CD8-positive, alpha-beta memory T cell (primary cell): ENCODE measurements at regions not wholly inside any gene's neighbourhood (a gene's known extent, or its start where the extent isn't known, plus 50 kb on each side); places are given as distances from the start of the nearest gene placed in this dataset.
"Not testable (repeated sequence)": the region's sequence is repeated elsewhere in the genome, so short reads cannot be mapped to it uniquely, and the experiment has no call there.

Source experiments
- CTCF ChIA-PET: fragments of 350-600 bp; sonication (Branson Sonifier 250); formaldehyde crosslinking; loops from one replicate; lab custom pipeline; 2021; ENCODE audit warnings: antibody characterized with exemption; lab: Charles Lee
- POLR2A ChIA-PET: fragments of 350-600 bp; sonication (Branson Sonifier 250); formaldehyde crosslinking; loops from one replicate; lab custom pipeline; 2021; ENCODE audit warnings: antibody characterized with exemption; lab: Charles Lee
- DNase-seq, 5 donors: peaks; one replicate each; pipeline versions ENCODE4 v3.0.0 to v3.0.0-alpha.2; 2020 to 2022; ENCODE audit warnings: mixed read lengths in 1 of 5
- H3K27ac ChIP-seq: one replicate; pipeline ENCODE4 v1.7.0; 2013; ENCODE audit warnings: low read depth, mild to moderate bottlenecking, low read length, moderate library complexity
- H3K27me3 ChIP-seq: 2 replicates; pipeline ENCODE4 v1.7.0; 2013; ENCODE audit warnings: low read length, mild to moderate bottlenecking; ENCODE audit not compliant: insufficient read depth, poor library complexity, severe bottlenecking
- H3K36me3 ChIP-seq: 2 replicates; pipeline ENCODE4 v1.7.0; 2013; ENCODE audit warnings: mild to moderate bottlenecking, low read length, moderate library complexity; ENCODE audit not compliant: insufficient read depth
- H3K4me1 ChIP-seq: 2 replicates; pipeline ENCODE4 v1.7.0; 2013; ENCODE audit warnings: mild to moderate bottlenecking, low read length, moderate library complexity; ENCODE audit not compliant: insufficient read depth
- H3K4me3 ChIP-seq: 2 replicates; pipeline ENCODE4 v1.7.0; 2013; ENCODE audit warnings: mild to moderate bottlenecking, low read length
- H3K9me3 ChIP-seq: 2 replicates; pipeline ENCODE4 v1.7.0; 2013; ENCODE audit warnings: mild to moderate bottlenecking, low read length
- H3K27ac Mint-ChIP-seq, 8 donors: one replicate each; pipeline ENCODE4 v1.8.0; 2020 to 2021; ENCODE audit warnings: mixed read lengths in 8 of 8, mild to moderate bottlenecking in 6 of 8, inconsistent platforms in 3 of 8, moderate library complexity in 3 of 8
- H3K27me3 Mint-ChIP-seq, 2 donors: one replicate each; pipeline ENCODE4 v1.8.0; 2020 to 2021; ENCODE audit warnings: mixed read lengths in 2 of 2, mild to moderate bottlenecking in 1 of 2, moderate library complexity in 1 of 2
- H3K36me3 Mint-ChIP-seq, 3 donors: one replicate each; pipeline ENCODE4 v1.8.0; 2020 to 2021; ENCODE audit warnings: mixed read lengths in 3 of 3, inconsistent platforms in 1 of 3, mild to moderate bottlenecking in 1 of 3
- H3K4me1 Mint-ChIP-seq, 3 donors: one replicate each; pipeline ENCODE4 v1.8.0; 2020 to 2021; ENCODE audit warnings: mixed read lengths in 3 of 3, inconsistent platforms in 1 of 3, mild to moderate bottlenecking in 1 of 3
- H3K4me3 Mint-ChIP-seq, 7 donors: one replicate each; pipeline ENCODE4 v1.8.0; 2020 to 2021; ENCODE audit warnings: mixed read lengths in 7 of 7, mild to moderate bottlenecking in 6 of 7, moderate library complexity in 4 of 7, inconsistent platforms in 2 of 7
- H3K9me3 Mint-ChIP-seq, 5 donors: one replicate each; pipeline ENCODE4 v1.8.0; 2020 to 2022; ENCODE audit warnings: mixed read lengths in 5 of 5, mild to moderate bottlenecking in 3 of 5, moderate library complexity in 2 of 5, inconsistent platforms in 1 of 5

- CTCF ChIA-PET = interaction anchor here (0.8 to 1.1 kb wide), 2 partner anchors 9 to 12 kb away, joined by 3 to 4 read pairs; no protein-coding TSS in a partner anchor
- Histone ChIP-seq H3K27me3 (no peaks in the 10 kb centered on the region), H3K36me3 (no peaks in the 10 kb centered on the region), H3K9me3 (no peaks in the 10 kb centered on the region), H3K4me3 (no peak overlapping the region), H3K4me1 (peaks cover 8% of the 10 kb centered on the region), H3K27ac (no peak overlapping the region)
- Mint-ChIP-seq H3K4me1 (peaks cover 10 to 18% (median 14%) of the 10 kb centered on the region in 3 donors), H3K36me3 (no peaks in the 10 kb centered on the region), H3K27me3 (peaks cover 2 to 6% of the 10 kb centered on the region in 2 donors), H3K9me3 (peaks cover 0 to 5% (median 0%) of the 10 kb centered on the region in 5 donors), H3K27ac (no peak overlapping the region), H3K4me3 (no peak overlapping the region)
- POLR2A ChIA-PET = no interaction called here
- DNase-seq = no peak
These were observed 220.5 kb downstream of the KLF6 start for GRCh38 chr10:3564346-3565002.

GRCh38 chr10:3563298-3563697 lies 221.7 kb downstream of the KLF6 start:
- Histone ChIP-seq H3K4me3 (no peak overlapping the region), H3K4me1 (peaks cover 8% of the 10 kb centered on the region), H3K27ac (no peak overlapping the region), H3K9me3 (no peaks in the 10 kb centered on the region), H3K36me3 (no peaks in the 10 kb centered on the region), H3K27me3 (no peaks in the 10 kb centered on the region)
- no peak overlapping the region for H3K4me3 Mint-ChIP-seq
- ChIA-PET CTCF (interaction anchor here (0.6 kb wide), 2 partner anchors 194 to 1283 kb away, joined by 3 read pairs; no protein-coding TSS in a partner anchor), POLR2A (no interaction called here)
- no peak overlapping the region for H3K27ac Mint-ChIP-seq
- H3K4me1 Mint-ChIP-seq = peaks cover 8 to 13% (median 10%) of the 10 kb centered on the region in 3 donors
- H3K36me3 Mint-ChIP-seq = no peaks in the 10 kb centered on the region
- peaks cover 0 to 5% (median 0%) of the 10 kb centered on the region in 5 donors for H3K9me3 Mint-ChIP-seq
- H3K27me3 Mint-ChIP-seq = peaks cover 6 to 7% of the 10 kb centered on the region in 2 donors
- DNase-seq = no peak

- H3K27me3 ChIP-seq, H3K4me1 Mint-ChIP-seq, H3K9me3 Mint-ChIP-seq, H3K27me3 Mint-ChIP-seq, DNase-seq, H3K9me3 ChIP-seq, H3K27ac Mint-ChIP-seq, CTCF ChIA-PET, H3K4me1 ChIP-seq, H3K36me3 ChIP-seq, POLR2A ChIA-PET, H3K4me3 ChIP-seq, H3K4me3 Mint-ChIP-seq, H3K36me3 Mint-ChIP-seq, H3K27ac ChIP-seq: not testable (repeated sequence)
These were observed 224.4 kb downstream of the KLF6 start for GRCh38 chr10:3560628-3561027.

GRCh38 chr10:3559527-3559926 lies 225.5 kb downstream of the KLF6 start:
- no peak overlapping the region for H3K27ac ChIP-seq
- no peaks in the 10 kb centered on the region for H3K27me3 ChIP-seq
- Mint-ChIP-seq H3K4me1 (peaks cover 8 to 16% (median 8%) of the 10 kb centered on the region in 3 donors), H3K9me3 (no peaks in the 10 kb centered on the region), H3K27me3 (peaks cover 6 to 7% of the 10 kb centered on the region in 2 donors), H3K27ac (no peak overlapping the region), H3K36me3 (no peaks in the 10 kb centered on the region), H3K4me3 (no peak overlapping the region)
- CTCF ChIA-PET = no interaction called here
- DNase-seq = no peak
- no peaks in the 10 kb centered on the region for H3K9me3 ChIP-seq
- peaks cover 2% of the 10 kb centered on the region for H3K4me1 ChIP-seq
- H3K4me3 ChIP-seq = no peak overlapping the region
- POLR2A ChIA-PET = no interaction called here
- H3K36me3 ChIP-seq = no peaks in the 10 kb centered on the region

- H3K27me3 Mint-ChIP-seq = peaks cover 3 to 7% of the 10 kb centered on the region in 2 donors
- no peaks in the 10 kb centered on the region for H3K36me3 Mint-ChIP-seq
- DNase-seq = no peak
- Histone ChIP-seq H3K4me1 (peaks cover 7% of the 10 kb centered on the region), H3K27ac (no peak overlapping the region), H3K4me3 (no peak overlapping the region), H3K9me3 (no peaks in the 10 kb centered on the region), H3K36me3 (no peaks in the 10 kb centered on the region), H3K27me3 (no peaks in the 10 kb centered on the region)
- H3K4me3 Mint-ChIP-seq = no peak overlapping the region
- no peaks in the 10 kb centered on the region for H3K9me3 Mint-ChIP-seq
- H3K27ac Mint-ChIP-seq = no peak overlapping the region
- peaks cover 13 to 21% (median 14%) of the 10 kb centered on the region in 3 donors for H3K4me1 Mint-ChIP-seq
- ChIA-PET CTCF (no interaction called here), POLR2A (no interaction called here)
These were observed 226.0 kb downstream of the KLF6 start for GRCh38 chr10:3559011-3559410.

GRCh38 chr10:3556191-3557017 lies 228.6 kb downstream of the KLF6 start:
- H3K27me3 Mint-ChIP-seq, H3K9me3 ChIP-seq, H3K36me3 ChIP-seq, H3K4me3 ChIP-seq, H3K4me1 ChIP-seq, H3K36me3 Mint-ChIP-seq, POLR2A ChIA-PET, H3K27ac Mint-ChIP-seq, DNase-seq, H3K27me3 ChIP-seq, CTCF ChIA-PET, H3K9me3 Mint-ChIP-seq, H3K27ac ChIP-seq: not testable (repeated sequence)
- H3K4me1 Mint-ChIP-seq = peaks cover 17 to 28% (median 24%) of the 10 kb centered on the region in 3 donors
- H3K4me3 Mint-ChIP-seq = peak overlapping the region in 3 of 7 donors; percentile 2 to 37 (median 20)

GRCh38 chr10:3554121-3554522 lies 230.9 kb downstream of the KLF6 start:
- H3K4me1 ChIP-seq = peaks cover 7% of the 10 kb centered on the region
- H3K27ac Mint-ChIP-seq = peak overlapping the region in 6 of 8 donors; percentile 64 to 85 (median 80)
- no peak for DNase-seq
- no peaks in the 10 kb centered on the region for H3K36me3 Mint-ChIP-seq
- H3K27me3 Mint-ChIP-seq = peaks cover 0 to 3% of the 10 kb centered on the region in 2 donors
- H3K27ac ChIP-seq = no peak overlapping the region
- H3K9me3 ChIP-seq = no peaks in the 10 kb centered on the region
- POLR2A ChIA-PET = no interaction called here
- H3K36me3 ChIP-seq = no peaks in the 10 kb centered on the region
- CTCF ChIA-PET = no interaction called here
- peak overlapping the region in 6 of 7 donors; percentile 52 to 89 (median 67) for H3K4me3 Mint-ChIP-seq
- no peak overlapping the region for H3K4me3 ChIP-seq
- H3K9me3 Mint-ChIP-seq = no peaks in the 10 kb centered on the region
- peaks cover 17 to 29% (median 24%) of the 10 kb centered on the region in 3 donors for H3K4me1 Mint-ChIP-seq
- no peaks in the 10 kb centered on the region for H3K27me3 ChIP-seq

- H3K4me1 Mint-ChIP-seq = peaks cover 17 to 29% (median 24%) of the 10 kb centered on the region in 3 donors
- no peaks in the 10 kb centered on the region for H3K36me3 ChIP-seq
- no peak overlapping the region for H3K27ac Mint-ChIP-seq
- no peaks in the 10 kb centered on the region for H3K9me3 ChIP-seq
- no peak overlapping the region for H3K4me3 Mint-ChIP-seq
- no peak for DNase-seq
- peaks cover 7% of the 10 kb centered on the region for H3K4me1 ChIP-seq
- no peak overlapping the region for H3K27ac ChIP-seq
- no peak overlapping the region for H3K4me3 ChIP-seq
- CTCF ChIA-PET = interaction anchor here (1.1 kb wide), 1 partner anchor 12 kb away, joined by 3 read pairs; no protein-coding TSS in a partner anchor
- no peaks in the 10 kb centered on the region for H3K27me3 ChIP-seq
- H3K27me3 Mint-ChIP-seq = no peaks in the 10 kb centered on the region
- peaks cover 0 to 7% (median 0%) of the 10 kb centered on the region in 3 donors for H3K36me3 Mint-ChIP-seq
- POLR2A ChIA-PET = no interaction called here
- peaks cover 0 to 7% (median 0%) of the 10 kb centered on the region in 5 donors for H3K9me3 Mint-ChIP-seq
These were observed 232.7 kb downstream of the KLF6 start for GRCh38 chr10:3552281-3552680.
